Neural cell (in vitro differentiated cells): ENCODE measurements at regions not wholly inside any gene's neighbourhood (a gene's known extent, or its start where the extent isn't known, plus 50 kb on each side); places are given as distances from the start of the nearest gene placed in this dataset.

ENCODE experiments used
- EP300 ChIP-seq: fragments of 450-650 bp; conservative IDR thresholded peaks from 2 replicates; pipeline ENCODE4 v1.6.1; 2014; ENCODE audit warnings: antibody characterized with exemption, mild to moderate bottlenecking, moderate library complexity; ENCODE audit not compliant: poor library complexity, severe bottlenecking
- EZH2 ChIP-seq: fragments of 200-600, 300-800 bp; shearing (Covaris generic), sonication (generic); IDR thresholded peaks from 2 replicates; pipeline ENCODE4 v1.6.1; 2014; ENCODE audit warnings: antibody characterized with exemption, low read length, borderline replicate concordance, mild to moderate bottlenecking; ENCODE audit not compliant: insufficient read depth, poor library complexity, severe bottlenecking
- RAD21 ChIP-seq: fragments of 450-650 bp; conservative IDR thresholded peaks from 2 replicates; pipeline ENCODE4 v1.6.1; 2014; ENCODE audit warnings: antibody characterized with exemption, mild to moderate bottlenecking, moderate library complexity
- SMC3 ChIP-seq: fragments of 450-650 bp; conservative IDR thresholded peaks from 2 replicates; pipeline ENCODE4 v1.6.1; 2014; ENCODE audit warnings: antibody characterized with exemption, mild to moderate bottlenecking, moderate library complexity; ENCODE audit not compliant: poor library complexity
- TF ChIP-seq, protein P1 (sequence below): fragments of 450-650 bp; IDR thresholded peaks from 2 replicates; pipeline ENCODE4 v1.5.1; 2014; ENCODE audit warnings: antibody characterized with exemption, mild to moderate bottlenecking, moderate library complexity; ENCODE audit not compliant: poor library complexity, severe bottlenecking

DNA sequence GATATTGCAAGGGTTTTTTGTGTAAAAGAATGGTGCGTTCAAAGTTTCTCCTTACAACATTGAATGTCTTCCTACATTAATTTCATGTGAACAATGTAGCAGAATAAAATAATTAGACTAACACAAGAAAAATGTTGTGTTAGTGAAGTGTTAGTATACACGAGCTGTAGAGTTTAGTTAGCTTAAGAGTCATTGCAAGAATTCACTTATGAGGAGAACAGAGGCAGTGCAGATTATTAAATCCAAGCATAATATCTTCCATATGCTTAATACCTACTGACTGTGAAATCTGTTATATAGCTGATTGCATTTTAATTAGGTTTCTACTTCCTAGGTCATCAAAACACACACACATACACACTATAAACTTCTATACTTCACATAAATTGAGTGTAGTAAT lies 959.0 kb downstream of the FAT4 start:
- no peak for TF ChIP-seq SMC3
- no peak for TF ChIP-seq RAD21
- no peak for TF ChIP-seq EZH2
- no peak for TF ChIP-seq EP300
- TF ChIP-seq, protein P1, sequence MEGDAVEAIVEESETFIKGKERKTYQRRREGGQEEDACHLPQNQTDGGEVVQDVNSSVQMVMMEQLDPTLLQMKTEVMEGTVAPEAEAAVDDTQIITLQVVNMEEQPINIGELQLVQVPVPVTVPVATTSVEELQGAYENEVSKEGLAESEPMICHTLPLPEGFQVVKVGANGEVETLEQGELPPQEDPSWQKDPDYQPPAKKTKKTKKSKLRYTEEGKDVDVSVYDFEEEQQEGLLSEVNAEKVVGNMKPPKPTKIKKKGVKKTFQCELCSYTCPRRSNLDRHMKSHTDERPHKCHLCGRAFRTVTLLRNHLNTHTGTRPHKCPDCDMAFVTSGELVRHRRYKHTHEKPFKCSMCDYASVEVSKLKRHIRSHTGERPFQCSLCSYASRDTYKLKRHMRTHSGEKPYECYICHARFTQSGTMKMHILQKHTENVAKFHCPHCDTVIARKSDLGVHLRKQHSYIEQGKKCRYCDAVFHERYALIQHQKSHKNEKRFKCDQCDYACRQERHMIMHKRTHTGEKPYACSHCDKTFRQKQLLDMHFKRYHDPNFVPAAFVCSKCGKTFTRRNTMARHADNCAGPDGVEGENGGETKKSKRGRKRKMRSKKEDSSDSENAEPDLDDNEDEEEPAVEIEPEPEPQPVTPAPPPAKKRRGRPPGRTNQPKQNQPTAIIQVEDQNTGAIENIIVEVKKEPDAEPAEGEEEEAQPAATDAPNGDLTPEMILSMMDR = no peak
